ENCODE measurements at regions not wholly inside any gene's neighbourhood (a gene's known extent, or its start where the extent isn't known, plus 50 kb on each side); places are given as distances from the start of the nearest gene placed in this dataset.
"Not testable (repeated sequence)": the region's sequence is repeated elsewhere in the genome, so short reads cannot be mapped to it uniquely, and the experiment has no call there.

DNA sequence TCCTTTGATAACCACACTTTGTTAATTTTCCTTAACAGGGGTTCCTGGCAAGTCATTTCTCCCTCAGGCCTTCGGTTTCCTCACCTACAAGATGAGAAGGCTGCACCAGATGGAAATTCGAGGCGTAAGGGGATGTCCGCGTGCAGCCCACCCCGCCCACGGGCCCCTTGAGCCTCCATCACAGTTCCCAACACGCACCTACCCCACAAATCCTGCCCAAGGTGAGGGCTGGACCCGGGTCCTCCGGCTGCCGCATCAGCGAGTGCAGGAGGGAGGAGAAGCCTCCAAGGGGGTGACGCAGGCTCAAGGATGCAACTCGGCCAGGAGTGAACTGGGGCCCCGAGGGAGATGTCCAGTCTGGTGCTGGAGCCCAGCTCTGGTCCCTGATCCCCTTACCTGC is 169.2 kb upstream of the TP53TG3D start:
- H3K27me3 Mint-ChIP-seq, H3K4me3 Mint-ChIP-seq, H3K36me3 Mint-ChIP-seq, H3K27ac Mint-ChIP-seq, H3K9me3 Mint-ChIP-seq, H3K4me1 Mint-ChIP-seq: not testable (repeated sequence)

DNA sequence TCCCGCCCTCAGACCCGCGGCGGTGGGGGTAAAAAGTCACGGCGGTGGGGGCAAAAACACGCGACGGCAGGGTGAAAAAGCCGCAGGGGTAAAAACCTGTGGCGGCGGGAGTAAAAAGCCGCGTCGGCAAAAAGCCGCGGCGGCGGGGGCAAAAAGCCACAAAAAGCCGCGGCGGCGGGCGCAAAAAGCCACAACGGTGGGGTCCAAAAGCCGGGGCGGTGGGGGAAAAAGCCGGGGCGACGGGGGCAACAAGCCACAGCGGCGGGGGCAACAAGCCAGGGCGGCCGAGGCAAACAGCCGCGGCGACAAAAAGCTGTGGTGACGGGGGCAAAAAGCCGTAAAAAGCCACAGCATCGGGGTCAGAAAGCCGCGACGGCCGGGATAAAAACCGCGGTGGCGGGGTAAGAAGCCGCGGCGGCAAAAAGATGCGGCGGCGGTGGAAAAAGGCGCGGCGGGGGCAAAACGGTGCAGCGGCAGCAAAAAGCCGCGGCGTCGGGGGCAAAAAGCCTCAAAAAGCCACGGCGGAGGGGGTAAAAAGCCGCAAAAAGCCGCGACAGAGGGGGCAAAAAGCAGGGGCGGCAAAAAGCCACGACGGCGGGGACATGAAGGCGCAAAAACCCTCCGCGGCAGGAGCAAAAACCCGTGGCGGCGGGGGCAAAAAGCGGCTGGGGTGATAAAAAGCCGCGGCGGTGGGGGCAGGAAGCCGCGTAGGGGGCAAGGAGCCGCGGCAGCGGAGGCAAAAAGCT is 168.3 kb upstream of the TP53TG3D start:
- H3K9me3 Mint-ChIP-seq, H3K27me3 Mint-ChIP-seq, H3K27ac Mint-ChIP-seq, H3K4me1 Mint-ChIP-seq, H3K36me3 Mint-ChIP-seq: not testable (repeated sequence)
- peak overlapping the region in 2 of 4 donors; percentile 57 to 85 for H3K4me3 Mint-ChIP-seq

- H3K9me3 Mint-ChIP-seq = not testable (repeated sequence)
These were observed 167.5 kb upstream of the TP53TG3D start for GRCh38 chr16:32085438-32086141.

DNA sequence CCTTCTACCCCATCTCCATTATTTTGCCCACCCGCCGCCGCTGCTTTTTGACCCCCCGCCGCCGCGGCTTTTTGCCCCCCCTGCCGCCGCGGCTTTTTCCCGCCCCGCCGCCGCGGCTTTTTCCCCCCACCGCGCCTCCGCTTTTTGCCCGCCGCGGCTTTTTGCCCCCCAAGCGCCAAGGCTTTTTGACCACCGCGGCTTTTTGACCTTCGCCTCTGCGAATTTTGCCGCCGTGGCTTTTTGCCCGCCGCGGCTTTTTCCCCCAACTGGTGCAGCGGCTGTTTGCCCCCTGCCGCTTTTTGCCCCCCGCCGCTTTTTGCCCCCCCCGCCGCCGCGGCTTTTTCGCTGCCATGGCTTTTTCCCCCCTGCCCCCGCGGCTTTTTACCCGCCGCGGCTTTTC is 137.5 kb upstream of the TP53TG3D start:
- H3K27ac Mint-ChIP-seq, H3K4me1 Mint-ChIP-seq, H3K27me3 Mint-ChIP-seq, H3K36me3 Mint-ChIP-seq, H3K9me3 Mint-ChIP-seq: not testable (repeated sequence)
- peak overlapping the region in 3 of 4 donors; percentile 43 to 63 (median 54) for H3K4me3 Mint-ChIP-seq

More at GRCh38 chr16:32085438-32086141, 167.5 kb upstream of the TP53TG3D start:
- H3K27ac Mint-ChIP-seq, H3K4me1 Mint-ChIP-seq, H3K27me3 Mint-ChIP-seq, H3K36me3 Mint-ChIP-seq: not testable (repeated sequence)
- H3K4me3 Mint-ChIP-seq = peak overlapping the region in 3 of 4 donors; percentile 55 to 85 (median 70)

DNA sequence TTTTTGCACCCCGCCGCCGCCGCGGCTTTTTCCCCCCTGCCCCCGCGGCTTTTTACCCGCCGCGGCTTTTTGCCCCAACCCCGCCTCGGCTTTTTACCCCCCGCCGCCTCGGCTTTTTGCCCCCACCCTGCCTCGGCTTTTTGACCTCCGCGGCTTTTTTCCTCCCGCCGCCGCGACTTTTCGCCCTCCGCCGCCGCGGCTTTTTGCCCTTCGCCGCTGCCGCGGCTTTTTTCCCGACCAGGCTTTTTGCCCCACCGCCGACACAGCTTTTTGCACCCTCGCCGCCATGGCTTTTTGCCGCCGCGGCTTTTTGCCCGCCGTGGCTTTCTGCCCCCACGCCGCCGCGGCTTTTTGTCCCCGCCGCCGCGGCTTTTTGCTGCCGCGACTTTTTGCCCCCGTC is 137.0 kb upstream of the TP53TG3D start:
- H3K4me1 Mint-ChIP-seq = no peaks in the 10 kb centered on the region
- H3K36me3 Mint-ChIP-seq = no peaks in the 10 kb centered on the region
- no peaks in the 10 kb centered on the region for H3K9me3 Mint-ChIP-seq
- H3K4me3 Mint-ChIP-seq = peak overlapping the region in 3 of 4 donors; percentile 70 to 86 (median 84)
- H3K27me3 Mint-ChIP-seq = peaks cover 2% of the 10 kb centered on the region
- H3K27ac Mint-ChIP-seq = no peak overlapping the region

- not testable (repeated sequence) for H3K27ac Mint-ChIP-seq, H3K9me3 Mint-ChIP-seq, H3K27me3 Mint-ChIP-seq, H3K4me1 Mint-ChIP-seq, H3K36me3 Mint-ChIP-seq
- peak overlapping the region in 3 of 4 donors; percentile 70 to 86 (median 84) for H3K4me3 Mint-ChIP-seq
These were observed 136.6 kb upstream of the TP53TG3D start for GRCh38 chr16:32116533-32116932.

DNA sequence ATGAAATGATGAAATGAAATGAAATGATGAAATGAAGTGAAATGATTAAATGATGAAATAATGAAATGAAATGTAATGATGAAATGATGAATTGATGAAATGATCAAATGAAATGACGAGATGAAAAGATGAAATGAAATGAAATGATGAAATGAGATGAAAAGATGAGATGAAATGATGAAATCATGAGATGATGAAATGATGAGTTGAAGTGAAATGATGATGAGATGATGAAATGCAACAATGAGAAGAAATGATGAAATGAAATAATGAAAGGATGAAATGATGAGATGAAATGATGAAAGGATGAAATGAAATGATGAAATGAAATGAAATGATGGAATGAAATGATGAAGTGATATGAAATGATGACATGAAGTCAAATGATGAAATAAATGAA is 132.7 kb upstream of the TP53TG3D start:
- H3K4me1 Mint-ChIP-seq, H3K9me3 Mint-ChIP-seq, H3K4me3 Mint-ChIP-seq, H3K36me3 Mint-ChIP-seq, H3K27me3 Mint-ChIP-seq, H3K27ac Mint-ChIP-seq: not testable (repeated sequence)

- not testable (repeated sequence) for H3K4me3 Mint-ChIP-seq, H3K27me3 Mint-ChIP-seq, H3K36me3 Mint-ChIP-seq, H3K4me1 Mint-ChIP-seq, H3K27ac Mint-ChIP-seq, H3K9me3 Mint-ChIP-seq
These were observed 132.3 kb upstream of the TP53TG3D start for GRCh38 chr16:32120779-32121178.

DNA sequence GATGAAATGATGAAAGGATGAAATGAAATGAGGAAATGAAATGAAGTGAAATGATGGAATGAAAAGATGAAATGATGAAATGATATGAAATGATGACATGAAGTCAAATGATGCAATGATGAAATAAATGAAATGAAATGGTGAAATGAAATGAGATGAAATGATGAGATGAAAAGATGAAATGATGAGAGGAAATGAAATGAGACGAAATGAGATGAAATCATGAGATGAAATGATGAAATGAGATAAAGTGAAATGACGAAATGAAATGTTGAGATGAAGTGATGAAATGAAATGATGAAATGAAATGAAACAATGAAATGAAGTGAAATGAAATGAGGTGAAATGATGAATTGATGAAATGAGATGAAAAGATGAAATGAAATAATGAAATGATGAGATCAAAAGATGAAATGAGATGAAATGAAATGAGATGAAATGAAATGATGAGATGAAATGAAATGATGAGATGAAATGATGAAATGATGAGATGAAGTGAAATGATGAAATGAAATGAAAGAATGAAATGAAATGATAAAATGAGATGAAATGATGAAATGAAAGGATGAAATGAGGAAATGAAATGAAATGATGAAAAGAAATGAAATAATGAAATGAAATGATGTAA is 131.7 kb upstream of the TP53TG3D start:
- not testable (repeated sequence) for H3K27ac Mint-ChIP-seq, H3K36me3 Mint-ChIP-seq, H3K4me3 Mint-ChIP-seq, H3K27me3 Mint-ChIP-seq, H3K9me3 Mint-ChIP-seq, H3K4me1 Mint-ChIP-seq

DNA sequence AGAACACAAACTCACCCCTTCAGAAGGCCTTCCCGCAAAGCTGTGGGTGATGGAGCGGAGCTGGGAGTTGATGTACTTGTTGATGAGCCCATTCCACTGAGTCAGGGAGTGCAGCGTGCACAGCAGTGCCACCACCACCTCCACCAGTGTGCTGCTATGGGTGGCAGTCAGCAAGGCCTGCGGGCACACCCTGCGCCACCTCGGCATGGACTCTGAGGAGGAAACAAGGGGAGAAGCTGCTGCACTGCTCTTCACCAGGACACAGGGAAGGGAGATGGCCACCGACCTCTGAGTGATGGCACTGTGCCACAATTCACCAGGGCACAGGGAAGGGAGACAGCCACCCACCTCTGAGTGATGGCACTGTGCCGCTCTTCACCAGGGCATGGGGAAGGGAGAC is 100.7 kb upstream of the TP53TG3D start:
- H3K9me3 Mint-ChIP-seq, H3K27ac Mint-ChIP-seq, H3K36me3 Mint-ChIP-seq, H3K4me3 Mint-ChIP-seq, H3K4me1 Mint-ChIP-seq, H3K27me3 Mint-ChIP-seq: not testable (repeated sequence)

GRCh38 chr16:32187918-32188669 is 65.0 kb upstream of the TP53TG3D start:
- H3K27me3 Mint-ChIP-seq, H3K4me3 Mint-ChIP-seq: not testable (repeated sequence)

DNA sequence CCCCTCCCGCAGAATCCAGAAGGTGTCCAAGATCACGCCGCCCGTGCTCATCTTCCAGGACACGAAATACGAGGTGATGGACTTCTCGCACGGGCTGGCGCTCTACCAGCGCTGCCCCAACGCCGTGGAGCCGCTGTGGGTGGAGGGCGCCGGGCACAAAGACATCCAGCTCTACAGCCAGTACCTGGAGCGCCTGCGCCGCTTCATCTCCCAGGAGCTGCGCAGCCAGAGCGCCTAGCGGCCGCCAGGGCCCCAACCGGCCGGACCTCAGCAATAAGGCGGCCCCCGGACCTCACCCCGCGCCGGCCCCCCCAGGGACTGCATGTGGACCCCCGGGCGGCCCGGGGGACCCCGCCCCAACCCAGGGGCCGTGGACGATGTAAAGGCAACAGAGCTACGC is 50.5 kb upstream of the TP53TG3D start:
- not testable (repeated sequence) for H3K4me1 Mint-ChIP-seq, H3K9me3 Mint-ChIP-seq, H3K4me3 Mint-ChIP-seq, H3K27me3 Mint-ChIP-seq, H3K36me3 Mint-ChIP-seq, H3K27ac Mint-ChIP-seq

More at GRCh38 chr16:32187918-32188669, 65.0 kb upstream of the TP53TG3D start:
- not testable (repeated sequence) for H3K9me3 Mint-ChIP-seq, H3K4me1 Mint-ChIP-seq, H3K27ac Mint-ChIP-seq, H3K36me3 Mint-ChIP-seq
